ENCODE measurements at regions not wholly inside any gene's neighbourhood (a gene's known extent, or its start where the extent isn't known, plus 50 kb on each side); places are given as distances from the start of the nearest gene placed in this dataset.
"Not testable (repeated sequence)": the region's sequence is repeated elsewhere in the genome, so short reads cannot be mapped to it uniquely, and the experiment has no call there.

DNA sequence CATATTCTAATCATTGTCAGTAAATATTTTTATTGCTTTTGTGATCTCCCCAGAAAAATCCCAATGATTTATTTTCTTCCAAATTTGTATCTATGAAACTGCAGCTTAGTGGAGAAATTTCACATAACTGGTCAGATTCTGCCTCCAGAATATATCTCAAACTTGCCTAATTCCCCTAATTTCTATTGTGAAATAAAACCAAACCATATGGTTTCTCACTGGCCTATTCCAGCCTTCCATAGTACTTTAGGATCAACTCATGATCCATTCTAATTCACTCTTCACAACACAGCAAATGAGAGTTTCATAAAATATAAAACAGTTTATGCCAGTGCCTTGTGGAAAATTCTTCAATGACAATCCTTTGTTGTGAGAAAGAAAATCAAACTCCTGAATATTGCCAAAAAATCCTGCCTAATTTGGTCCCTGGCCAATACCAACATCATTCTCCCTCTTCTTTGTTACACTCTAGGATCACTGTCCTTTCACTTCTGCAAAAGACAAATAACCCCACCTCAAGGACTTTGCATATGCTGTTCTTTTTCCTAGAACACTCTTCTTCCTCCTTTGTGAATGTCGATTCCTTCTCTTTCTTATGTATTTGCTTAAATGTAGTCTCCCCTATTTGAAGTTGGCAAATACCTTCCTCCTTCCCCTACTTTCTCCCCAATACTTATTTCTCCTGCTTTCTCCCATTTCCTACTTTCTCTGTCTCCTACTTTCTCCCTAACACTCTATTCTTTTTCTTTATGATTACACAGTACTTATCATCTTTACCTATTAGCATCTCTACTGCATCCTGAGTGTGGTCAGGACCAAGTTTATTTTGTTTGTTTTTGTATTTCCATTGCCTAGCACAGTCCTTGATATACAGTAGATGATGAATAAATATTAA lies 587.5 kb downstream of the RFPL4B start:
- DNase-seq (ENCODE audit: low read depth), result no peak

DNA sequence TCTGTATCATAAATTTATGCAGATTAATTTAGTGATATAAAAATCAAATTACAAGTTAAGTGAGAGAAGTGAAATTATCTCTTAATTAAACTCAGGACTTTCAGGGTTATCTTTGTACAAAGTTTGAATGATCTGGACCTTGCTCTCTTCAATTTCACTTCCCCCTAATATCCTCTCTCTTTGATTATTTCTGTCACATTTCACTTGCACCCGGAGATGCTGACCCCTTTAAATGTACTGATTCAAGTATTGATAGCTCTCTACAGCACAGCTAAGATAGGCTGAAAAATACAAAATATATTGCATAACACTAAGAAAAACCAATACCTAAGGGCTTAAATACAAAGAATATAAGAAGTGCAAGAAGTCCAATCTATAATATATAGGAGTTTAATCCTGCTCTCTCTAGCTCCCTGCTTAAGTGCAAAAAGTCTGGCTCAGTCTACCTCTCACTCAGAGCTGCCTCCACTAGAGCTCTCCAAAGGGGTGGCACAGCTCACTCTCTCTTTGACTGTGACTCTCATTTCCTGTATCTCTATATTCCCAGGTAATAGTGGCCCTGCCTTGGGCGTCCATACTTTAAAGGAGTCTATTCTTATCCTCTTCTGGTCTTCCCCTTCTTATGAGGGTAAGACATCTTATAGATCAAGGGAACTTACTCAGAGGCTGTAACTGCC lies 588.4 kb downstream of the RFPL4B start:
- DNase-seq (ENCODE audit: low read depth), result no peak

DNA sequence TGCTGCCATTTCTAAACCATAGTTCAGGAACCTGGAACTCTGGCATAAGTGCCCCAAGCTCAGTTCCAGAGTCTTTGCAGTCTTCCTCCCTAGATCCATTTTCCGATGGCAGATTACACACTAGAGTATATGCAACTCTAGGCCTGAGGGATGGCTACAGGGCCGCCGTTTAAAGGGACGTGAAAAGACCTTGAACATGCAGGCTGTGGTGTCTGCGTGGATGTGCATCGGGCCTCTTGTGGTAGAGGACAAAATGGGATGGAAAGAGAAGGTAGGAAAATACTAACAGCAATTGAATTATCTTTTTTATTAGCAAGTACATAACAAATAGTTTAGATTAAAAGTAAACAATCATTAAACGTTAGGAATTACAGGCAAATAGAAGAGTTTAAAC lies 588.9 kb downstream of the RFPL4B start:
- DNase-seq (ENCODE audit: low read depth), result no peak

GRCh38 chr6:112936504-112936903 lies 589.4 kb downstream of the RFPL4B start:
- no peak for DNase-seq (ENCODE audit: low read depth)

DNA sequence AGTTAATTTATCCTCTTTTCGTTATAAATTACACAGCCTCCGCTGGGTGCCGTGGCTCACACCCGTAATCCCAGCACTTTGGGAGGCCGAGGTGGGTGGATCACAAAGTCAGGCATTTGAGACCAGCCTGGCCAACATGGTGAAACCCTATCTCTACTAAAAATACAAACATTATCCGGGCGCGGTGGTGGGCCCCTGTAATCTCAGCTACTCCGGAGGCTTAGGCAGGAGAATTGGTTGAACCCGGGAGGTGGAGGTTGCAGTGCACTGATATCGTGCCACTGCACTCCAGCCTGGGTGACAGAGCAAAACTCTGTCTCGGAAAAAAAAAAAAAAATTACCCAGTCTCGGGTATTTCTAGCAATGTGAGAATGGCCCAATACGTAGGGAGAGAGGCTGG lies 590.6 kb downstream of the RFPL4B start:
- not testable (repeated sequence) for DNase-seq (ENCODE audit: low read depth)

DNA sequence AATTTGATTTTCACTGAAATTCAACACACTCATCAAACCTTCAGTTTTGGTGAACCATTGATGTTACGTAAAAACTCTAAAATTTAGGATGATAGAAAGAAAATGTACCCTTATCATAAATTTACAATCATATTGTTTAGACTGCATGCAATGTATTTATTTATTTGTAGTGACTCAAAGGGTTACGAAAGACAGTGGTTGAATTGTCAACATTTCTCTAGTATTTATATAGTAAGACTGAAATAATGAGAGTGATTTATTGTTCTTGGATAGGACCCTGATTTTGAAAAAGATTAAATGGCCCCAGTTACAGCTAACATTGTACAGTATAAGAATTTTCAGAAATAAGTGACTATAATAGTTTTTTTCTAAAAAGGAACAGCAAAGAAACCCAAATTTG lies 591.5 kb downstream of the RFPL4B start:
- DNase-seq (ENCODE audit: low read depth), result no peak

- no peak for DNase-seq (ENCODE audit: low read depth)
Measured at GRCh38 chr6:112939563-112939962, 592.4 kb downstream of the RFPL4B start.

GRCh38 chr6:112941613-112942012 lies 594.5 kb downstream of the RFPL4B start:
- no peak for DNase-seq (ENCODE audit: low read depth)

DNA sequence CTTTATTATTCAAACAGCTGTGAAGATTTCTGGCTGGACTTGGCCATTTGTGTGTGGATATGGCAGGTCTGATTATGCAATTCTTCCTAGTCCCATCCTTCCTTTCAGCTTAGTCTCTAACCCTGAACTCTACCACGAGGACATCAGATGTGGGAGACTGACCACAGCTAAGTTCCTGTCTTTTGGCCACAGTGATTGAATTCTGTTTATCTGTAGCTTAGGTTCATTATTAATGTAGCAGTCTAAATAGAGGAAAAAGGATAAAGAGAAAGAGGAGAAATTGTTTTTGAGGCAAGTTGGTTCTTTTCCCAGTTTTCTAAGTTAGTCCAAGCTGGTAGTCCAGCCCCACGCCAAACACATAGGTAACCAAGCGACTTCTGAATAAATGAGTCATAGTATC lies 598.9 kb downstream of the RFPL4B start:
- no peak for DNase-seq (ENCODE audit: low read depth)

- no peak for DNase-seq (ENCODE audit: low read depth)
Measured at GRCh38 chr6:112947507-112947906, 600.4 kb downstream of the RFPL4B start.

- DNase-seq (ENCODE audit: low read depth), result no peak
Measured at GRCh38 chr6:112951829-112952228, 604.7 kb downstream of the RFPL4B start.

DNA sequence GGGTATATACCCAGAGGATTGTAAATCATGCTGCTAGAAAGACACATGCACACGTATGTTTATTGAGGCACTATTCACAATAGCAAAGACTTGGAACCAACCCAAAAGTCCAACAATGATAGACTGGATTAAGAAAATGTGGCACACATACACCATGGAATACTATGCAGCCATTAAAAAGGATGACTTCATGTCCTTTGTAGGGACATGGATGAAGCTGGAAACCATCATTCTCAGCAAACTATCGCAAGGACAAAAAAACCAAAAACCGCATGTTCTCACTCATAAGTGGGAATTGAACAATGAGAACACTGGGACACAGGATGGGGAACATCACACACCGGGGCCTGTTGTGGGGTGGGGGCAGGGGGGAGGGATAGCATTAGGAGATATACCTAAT lies 608.6 kb downstream of the RFPL4B start:
- DNase-seq (ENCODE audit: low read depth), result not testable (repeated sequence)

- DNase-seq (ENCODE audit: low read depth), result peak; percentile 55
Measured at GRCh38 chr6:112956696-112957535, 609.8 kb downstream of the RFPL4B start.

GRCh38 chr6:112957536-112957916 lies 610.4 kb downstream of the RFPL4B start:
- no peak for DNase-seq (ENCODE audit: low read depth)

DNA sequence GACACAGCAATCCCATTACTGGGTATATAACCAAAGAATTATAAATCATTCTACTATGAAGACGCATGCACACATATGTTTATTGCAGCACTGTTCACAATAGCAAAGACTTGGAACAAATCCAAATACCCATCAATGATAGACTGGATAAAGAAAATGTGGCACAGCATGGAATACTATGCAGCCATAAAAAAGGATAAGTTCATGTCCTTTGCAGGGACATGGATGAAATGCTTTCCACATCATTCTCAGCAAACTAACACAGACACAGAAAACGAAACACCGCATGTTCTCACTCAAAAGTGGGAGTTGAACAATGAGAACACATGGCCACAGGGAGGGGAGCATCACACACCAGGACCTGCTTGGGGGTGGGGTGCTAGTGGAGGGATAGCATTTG lies 613.0 kb downstream of the RFPL4B start:
- not testable (repeated sequence) for DNase-seq (ENCODE audit: low read depth)

GRCh38 chr6:112967974-112968373 lies 620.8 kb downstream of the RFPL4B start:
- no peak for DNase-seq (ENCODE audit: low read depth)

GRCh38 chr6:112971651-112972050 lies 624.5 kb downstream of the RFPL4B start:
- no peak for DNase-seq (ENCODE audit: low read depth)

GRCh38 chr6:112974931-112975330 lies 627.8 kb downstream of the RFPL4B start:
- not testable (repeated sequence) for DNase-seq (ENCODE audit: low read depth)

DNA sequence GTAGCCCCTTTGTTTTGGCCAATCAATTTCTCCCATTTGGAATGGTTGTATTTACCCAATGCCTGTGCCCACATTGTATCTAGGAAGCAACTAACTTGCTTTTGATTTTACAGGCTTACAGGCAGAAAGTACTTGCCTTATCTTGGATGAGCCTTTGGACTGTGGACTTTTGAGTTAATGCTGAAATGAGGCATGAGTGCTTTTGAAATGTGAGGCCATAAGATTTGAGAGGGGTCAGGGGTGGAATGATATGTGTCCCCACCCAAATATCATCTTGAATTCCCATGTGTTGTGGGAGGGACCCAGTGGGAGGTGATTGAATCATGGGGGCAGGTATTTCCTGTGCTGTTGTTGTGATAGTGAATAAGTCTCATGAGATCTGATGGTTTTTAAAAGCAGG lies 629.4 kb downstream of the RFPL4B start:
- not testable (repeated sequence) for DNase-seq (ENCODE audit: low read depth)

DNA sequence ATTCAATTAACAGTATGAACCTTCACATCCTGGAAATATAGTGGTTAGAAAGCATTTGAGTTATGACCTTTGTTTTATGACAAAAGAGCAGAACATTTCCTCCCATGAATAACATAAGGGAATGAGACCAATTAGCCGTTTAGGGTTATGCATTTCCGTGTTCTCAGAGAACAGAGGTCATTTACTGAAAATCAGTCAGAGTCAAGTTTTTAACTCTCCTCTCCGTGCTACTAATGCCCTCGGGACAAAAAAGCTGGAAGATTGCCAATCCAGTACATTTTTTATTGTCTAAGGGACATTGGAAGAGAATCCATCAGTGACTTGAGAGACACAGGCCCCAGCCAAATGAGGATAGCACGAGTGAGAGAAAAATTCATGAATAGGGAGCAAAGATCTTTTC lies 632.7 kb downstream of the RFPL4B start:
- DNase-seq (ENCODE audit: low read depth), result peak; percentile 83

- DNase-seq (ENCODE audit: low read depth), result no peak
Measured at GRCh38 chr6:112980676-112981075, 633.5 kb downstream of the RFPL4B start.

- peak; percentile 31 for DNase-seq (ENCODE audit: low read depth)
Measured at GRCh38 chr6:112983713-112984261, 636.7 kb downstream of the RFPL4B start.
